Thyroid gland (tissue), 4 donors: ENCODE measurements at regions not wholly inside any gene's neighbourhood (a gene's known extent, or its start where the extent isn't known, plus 50 kb on each side); places are given as distances from the start of the nearest gene placed in this dataset.

ENCODE experiments used
- DNase-seq, 2 donors: peaks; one replicate each; pipeline ENCODE4 v3.0.0-alpha.2; 2019
- H3K27ac ChIP-seq, 3 donors: fragments of 200-600 bp; sonication (generic); 1 replicate in 2 of 3; 2 replicates in 1 of 3; pipeline ENCODE4 v1.5.1; 2016 to 2019; ENCODE audit warnings: mild to moderate bottlenecking in 1 of 3, moderate library complexity in 1 of 3
- H3K27me3 ChIP-seq: fragments of 200-600 bp; sonication (generic); one replicate; pipeline ENCODE4 v1.5.1; 2019
- H3K36me3 ChIP-seq, 2 donors: fragments of 200-600 bp; sonication (generic); one replicate each; pipeline ENCODE4 v1.5.1; 2016 to 2019
- H3K4me1 ChIP-seq, 2 donors: fragments of 200-600 bp; sonication (generic); one replicate each; pipeline ENCODE4 v1.5.1; 2017 to 2019
- H3K4me3 ChIP-seq, 3 donors: fragments of 200-600 bp; sonication (generic); replicated peaks in 1 of 3; 1 replicate in 2 of 3; 2 replicates in 1 of 3; pipeline ENCODE4 v1.5.1; 2016; ENCODE audit warnings: mild to moderate bottlenecking in 1 of 3
- H3K9me3 ChIP-seq: fragments of 200-600 bp; sonication (generic); one replicate; pipeline ENCODE4 v1.5.1; 2017
- POLR2A ChIP-seq, 2 donors: fragments of 450-650 bp; IDR thresholded peaks; one replicate each; pipeline ENCODE4 v1.6.1; 2017; ENCODE audit warnings: antibody characterized with exemption in 2 of 2, mild to moderate bottlenecking in 2 of 2, moderate library complexity in 1 of 2
- WGBS, 2 donors: methylation state at CpG; one replicate each; pipeline ENCODE4 v1.1.5; 2017; 5-methylcytosine and 5-hydroxymethylcytosine counted together
- intact Hi-C: fragments of 100-400 bp; cut with DNase I; formaldehyde crosslinking; loops from one replicate; pipeline ENCODE4 v1.15.1; 2023
- TF ChIP-seq, protein P1 (sequence below), 6 experiments: fragments of 200-600 bp in 3 of 6; fragments of 450-650 bp in 3 of 6; sonication (generic) in 3 of 6; IDR thresholded peaks; one replicate each; pipeline ENCODE4 v1.5.1; 2016 to 2019; ENCODE audit warnings: antibody characterized with exemption in 6 of 6, mild to moderate bottlenecking in 2 of 6, inconsistent platforms in 1 of 6, moderate library complexity in 1 of 6

DNA sequence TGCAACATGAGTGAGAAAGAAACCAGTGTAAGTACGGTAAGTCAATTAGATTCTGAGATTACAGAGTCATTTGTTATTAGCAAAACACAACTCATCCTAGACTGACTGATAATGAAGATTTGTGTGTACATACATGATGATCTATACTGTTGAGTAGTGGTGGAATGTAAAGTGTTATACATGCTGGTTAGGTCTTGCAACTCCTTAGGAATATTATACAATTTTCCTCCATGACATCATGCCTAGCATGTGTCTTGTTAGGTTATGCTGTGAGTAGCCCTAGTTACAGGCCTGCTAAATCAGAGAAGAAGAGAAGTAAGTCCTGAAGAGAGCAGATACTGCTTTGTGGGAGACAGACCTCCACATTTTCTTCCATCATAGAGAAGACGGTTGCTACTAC is 880.6 kb downstream of the LUZP2 start:
- H3K4me1 ChIP-seq = no peaks in the 10 kb centered on the region
- 92 to 95% methylated on average over 2 of the region's 2 CpGs for WGBS, 2 donors
- intact Hi-C loops = no loop called here

DNA sequence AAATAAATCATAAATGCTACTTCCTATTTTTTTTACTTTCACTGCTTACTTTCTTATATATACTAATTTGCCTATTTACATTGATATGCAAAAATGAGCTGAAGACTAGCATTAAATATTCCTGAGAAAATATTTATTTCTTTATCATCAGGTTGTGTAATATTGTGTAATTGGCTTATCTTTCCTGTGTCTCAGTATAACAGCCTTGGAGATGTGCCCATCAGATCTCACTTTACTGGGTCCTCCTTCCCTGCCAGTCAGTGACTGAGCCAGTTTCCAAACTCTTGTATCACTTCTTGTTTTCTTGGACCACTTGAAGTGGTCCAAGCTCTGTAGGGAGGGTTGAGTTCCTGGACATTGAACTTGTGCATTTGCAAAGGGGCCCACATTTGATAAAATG is 900.0 kb downstream of the LUZP2 start:
- Histone ChIP-seq H3K27ac (no peak overlapping the region), H3K4me3 (no peak overlapping the region), H3K27me3 (no peaks in the 10 kb centered on the region), H3K9me3 (no peaks in the 10 kb centered on the region), H3K36me3 (no peaks in the 10 kb centered on the region), H3K4me1 (no peaks in the 10 kb centered on the region)
- DNase-seq = no peak
- intact Hi-C loops = no loop called here
- TF ChIP-seq POLR2A (IDR thresholded peaks at IDR 0.05) = no peak
- TF ChIP-seq, protein P1, sequence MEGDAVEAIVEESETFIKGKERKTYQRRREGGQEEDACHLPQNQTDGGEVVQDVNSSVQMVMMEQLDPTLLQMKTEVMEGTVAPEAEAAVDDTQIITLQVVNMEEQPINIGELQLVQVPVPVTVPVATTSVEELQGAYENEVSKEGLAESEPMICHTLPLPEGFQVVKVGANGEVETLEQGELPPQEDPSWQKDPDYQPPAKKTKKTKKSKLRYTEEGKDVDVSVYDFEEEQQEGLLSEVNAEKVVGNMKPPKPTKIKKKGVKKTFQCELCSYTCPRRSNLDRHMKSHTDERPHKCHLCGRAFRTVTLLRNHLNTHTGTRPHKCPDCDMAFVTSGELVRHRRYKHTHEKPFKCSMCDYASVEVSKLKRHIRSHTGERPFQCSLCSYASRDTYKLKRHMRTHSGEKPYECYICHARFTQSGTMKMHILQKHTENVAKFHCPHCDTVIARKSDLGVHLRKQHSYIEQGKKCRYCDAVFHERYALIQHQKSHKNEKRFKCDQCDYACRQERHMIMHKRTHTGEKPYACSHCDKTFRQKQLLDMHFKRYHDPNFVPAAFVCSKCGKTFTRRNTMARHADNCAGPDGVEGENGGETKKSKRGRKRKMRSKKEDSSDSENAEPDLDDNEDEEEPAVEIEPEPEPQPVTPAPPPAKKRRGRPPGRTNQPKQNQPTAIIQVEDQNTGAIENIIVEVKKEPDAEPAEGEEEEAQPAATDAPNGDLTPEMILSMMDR (IDR thresholded peaks at IDR 0.05) = no peak

More for the DNA sequence above, 880.6 kb downstream of the LUZP2 start:
- H3K9me3 ChIP-seq = no peaks in the 10 kb centered on the region
- DNase-seq = no peak
- H3K27ac ChIP-seq = no peak overlapping the region
- no peak overlapping the region for H3K4me3 ChIP-seq
- no peaks in the 10 kb centered on the region for H3K36me3 ChIP-seq
- TF ChIP-seq, protein P1 (IDR thresholded peaks at IDR 0.05) = no peak
- TF ChIP-seq POLR2A (IDR thresholded peaks at IDR 0.05) = no peak
- H3K27me3 ChIP-seq = no peaks in the 10 kb centered on the region

DNA sequence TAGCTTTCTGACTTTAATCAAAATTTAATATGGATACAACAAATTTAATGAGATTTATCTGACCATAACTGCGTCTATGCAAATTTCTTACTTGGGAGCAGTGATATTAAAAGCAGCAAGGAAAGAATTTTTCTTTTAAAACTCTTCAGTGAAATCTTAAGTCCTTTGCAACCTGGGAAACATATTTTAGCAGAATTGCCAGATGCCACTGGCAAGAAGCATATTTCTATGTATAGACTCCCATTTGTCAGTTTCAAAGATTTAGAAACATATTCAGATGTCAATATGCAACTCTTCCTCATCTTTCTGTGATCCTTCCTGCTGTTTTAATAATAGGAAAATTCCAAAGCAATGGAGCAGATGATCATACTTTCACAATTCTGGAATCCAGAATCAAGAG is 911.3 kb downstream of the LUZP2 start:
- intact Hi-C loops = no loop called here
- no peaks in the 10 kb centered on the region for H3K9me3 ChIP-seq
- no peak for DNase-seq
- no peaks in the 10 kb centered on the region for H3K27me3 ChIP-seq
- H3K4me1 ChIP-seq = no peaks in the 10 kb centered on the region
- no peak for TF ChIP-seq POLR2A (IDR thresholded peaks at IDR 0.05)
- TF ChIP-seq, protein P1 (IDR thresholded peaks at IDR 0.05) = no peak
- no peak overlapping the region for H3K27ac ChIP-seq
- no peak overlapping the region for H3K4me3 ChIP-seq
- H3K36me3 ChIP-seq = no peaks in the 10 kb centered on the region
- 94 to 96% methylated on average over 1 of the region's 1 CpG for WGBS, 2 donors

DNA sequence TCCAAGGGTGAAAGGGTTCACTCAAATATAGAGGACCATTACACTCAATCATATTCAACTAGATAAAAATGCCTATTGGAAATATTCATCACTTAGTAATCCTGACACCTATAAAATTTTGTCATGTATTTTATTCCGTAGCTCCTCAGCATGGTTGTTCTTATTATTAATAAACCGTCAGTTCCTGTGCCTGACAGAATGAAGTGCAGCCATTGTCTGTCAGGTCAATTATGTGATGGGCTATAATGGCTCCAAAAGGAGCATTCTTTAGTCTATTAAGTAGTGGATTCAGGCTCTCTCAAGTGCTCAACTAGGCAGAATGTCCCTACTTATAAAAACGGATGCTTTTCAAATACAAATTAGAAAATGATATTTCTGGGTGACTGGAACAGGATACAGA is 916.1 kb upstream of the ANO3 start:
- no peak for TF ChIP-seq POLR2A (IDR thresholded peaks at IDR 0.05)
- TF ChIP-seq, protein P1 (IDR thresholded peaks at IDR 0.05) = no peak
- WGBS, 2 donors = 47 to 48% methylated on average over 3 of the region's 3 CpGs
- no peak for DNase-seq
- Histone ChIP-seq H3K27ac (no peak overlapping the region), H3K4me1 (no peaks in the 10 kb centered on the region), H3K27me3 (no peaks in the 10 kb centered on the region), H3K36me3 (no peaks in the 10 kb centered on the region), H3K4me3 (no peak overlapping the region), H3K9me3 (no peaks in the 10 kb centered on the region)
- intact Hi-C loops = no loop called here

DNA sequence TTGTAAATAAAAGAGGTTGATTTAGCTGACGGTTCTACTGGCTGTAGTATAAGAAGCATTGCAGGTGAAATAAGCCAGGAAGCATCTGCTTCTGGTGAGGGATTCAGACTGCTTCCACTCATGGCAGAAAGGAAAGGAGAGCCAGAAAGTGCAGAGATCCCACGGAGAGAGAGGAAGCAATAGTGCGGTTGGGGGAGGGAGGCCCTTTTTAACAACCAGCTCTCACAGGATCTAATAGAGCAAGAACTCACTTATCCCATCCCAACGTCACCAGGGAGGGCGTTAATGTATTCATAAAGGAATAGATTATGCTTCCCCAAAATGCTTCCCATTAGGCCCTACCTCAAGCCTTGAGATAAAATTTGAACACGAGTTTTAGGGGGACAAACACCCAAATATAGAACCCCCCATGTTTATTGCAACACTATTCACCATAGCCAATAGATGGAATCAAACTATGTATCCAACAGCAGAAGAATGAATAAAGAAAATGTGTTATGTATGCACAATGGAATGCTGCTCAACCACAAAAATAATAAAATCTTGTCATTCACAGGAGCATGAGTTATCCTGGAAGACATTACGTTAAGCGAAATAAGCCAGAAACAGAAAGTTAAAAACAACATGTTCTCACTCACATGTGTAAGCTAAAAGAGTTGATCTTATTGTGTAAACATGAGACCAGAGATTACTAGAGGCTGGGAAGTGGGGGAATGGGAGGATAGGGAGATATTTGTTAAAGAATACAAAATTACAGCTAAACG is 908.3 kb upstream of the ANO3 start:
- H3K4me1 ChIP-seq = no peaks in the 10 kb centered on the region
- no peaks in the 10 kb centered on the region for H3K9me3 ChIP-seq
- H3K36me3 ChIP-seq = no peaks in the 10 kb centered on the region
- DNase-seq = no peak
- WGBS, 2 donors = 48 to 59% methylated on average over 9 of the region's 9 CpGs
- TF ChIP-seq, protein P1 (IDR thresholded peaks at IDR 0.05) = no peak
- no peak for TF ChIP-seq POLR2A (IDR thresholded peaks at IDR 0.05)
- no peaks in the 10 kb centered on the region for H3K27me3 ChIP-seq
- no peak overlapping the region for H3K4me3 ChIP-seq
- intact Hi-C loops = no loop called here
- H3K27ac ChIP-seq = no peak overlapping the region
